ENCODE measurements at regions not wholly inside any gene's neighbourhood (a gene's known extent, or its start where the extent isn't known, plus 50 kb on each side); places are given as distances from the start of the nearest gene placed in this dataset.

DNA sequence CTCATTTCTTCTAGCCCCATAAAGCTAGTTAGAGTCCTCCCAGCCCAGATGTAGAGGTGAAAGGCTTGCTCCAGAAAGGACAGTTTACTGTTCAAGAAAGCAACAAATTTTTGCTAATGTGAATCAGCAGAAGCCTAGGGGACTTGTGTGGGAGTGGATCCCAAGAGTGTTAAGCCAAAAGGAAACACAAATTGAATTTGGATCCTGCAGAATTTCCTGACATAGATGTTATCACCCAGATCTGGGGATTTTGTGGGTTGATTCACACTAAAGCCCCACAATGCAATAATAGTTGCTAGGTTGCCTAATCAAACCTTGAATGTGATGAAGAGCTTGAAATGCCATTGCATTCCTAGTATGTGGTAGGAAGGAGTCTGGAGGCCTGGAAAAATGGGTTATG, 135.2 kb upstream of the HS3ST3A1 start:
- no peak for DNase-seq (ENCODE audit: low read depth)

DNA sequence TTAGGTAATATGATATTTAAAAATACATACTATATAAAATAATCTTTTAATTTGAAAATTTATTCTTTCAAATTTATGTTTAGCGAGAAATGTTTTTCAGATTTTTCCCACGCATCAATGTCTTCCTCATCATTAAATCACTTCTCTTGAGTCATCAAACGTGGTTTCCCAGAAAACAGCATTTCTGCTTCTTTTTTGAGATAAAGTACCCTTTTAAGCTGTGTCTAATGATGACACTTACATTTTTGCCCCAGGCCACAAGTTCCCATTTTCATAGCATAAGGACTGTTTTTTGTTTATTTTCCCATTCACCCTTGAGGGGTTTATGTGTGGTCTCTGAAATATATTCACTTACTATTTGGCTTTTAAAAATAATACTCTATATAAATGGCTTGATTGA, 139.0 kb upstream of the HS3ST3A1 start:
- no peak for DNase-seq (ENCODE audit: low read depth)

DNA sequence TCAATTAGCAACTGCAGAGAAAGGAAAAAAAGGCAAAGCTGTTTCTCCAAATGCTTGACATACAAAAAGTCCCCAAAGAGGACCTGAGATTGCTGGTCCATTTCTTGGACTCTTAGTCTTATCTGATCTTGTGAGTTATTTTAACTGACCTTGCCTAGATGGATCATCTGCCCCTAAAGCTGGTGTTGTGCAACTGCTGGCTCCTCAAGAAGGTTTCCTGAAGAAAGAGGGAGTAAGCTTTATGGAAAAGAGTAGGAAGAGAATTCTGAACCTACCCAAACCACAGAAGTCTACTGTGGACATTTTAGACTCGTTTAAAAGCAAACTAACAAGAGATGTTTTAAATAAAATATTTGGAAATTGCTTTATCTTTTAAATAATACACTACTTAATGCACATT, 140.0 kb upstream of the HS3ST3A1 start:
- no peak for DNase-seq (ENCODE audit: low read depth)

DNA sequence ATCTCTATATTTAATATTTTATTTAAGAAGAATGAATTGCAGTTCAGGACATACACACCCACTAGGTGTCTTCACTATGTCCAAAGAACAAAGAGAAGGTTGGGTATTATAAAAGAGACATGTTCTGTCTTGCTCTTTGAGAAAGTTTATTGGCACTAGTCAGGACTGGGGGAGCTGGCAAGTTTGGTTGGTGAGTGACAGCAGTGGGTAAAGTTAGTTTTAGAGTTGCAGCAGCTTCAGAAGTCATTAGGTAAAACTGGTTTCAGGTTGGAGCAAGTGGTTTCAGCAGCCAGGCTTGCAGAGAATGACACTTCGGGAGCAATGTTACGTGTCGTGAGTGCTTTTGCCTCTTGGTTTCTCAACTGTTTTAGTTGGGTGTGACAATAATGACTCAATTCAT, 142.2 kb upstream of the HS3ST3A1 start:
- no peak for DNase-seq (ENCODE audit: low read depth)

DNA sequence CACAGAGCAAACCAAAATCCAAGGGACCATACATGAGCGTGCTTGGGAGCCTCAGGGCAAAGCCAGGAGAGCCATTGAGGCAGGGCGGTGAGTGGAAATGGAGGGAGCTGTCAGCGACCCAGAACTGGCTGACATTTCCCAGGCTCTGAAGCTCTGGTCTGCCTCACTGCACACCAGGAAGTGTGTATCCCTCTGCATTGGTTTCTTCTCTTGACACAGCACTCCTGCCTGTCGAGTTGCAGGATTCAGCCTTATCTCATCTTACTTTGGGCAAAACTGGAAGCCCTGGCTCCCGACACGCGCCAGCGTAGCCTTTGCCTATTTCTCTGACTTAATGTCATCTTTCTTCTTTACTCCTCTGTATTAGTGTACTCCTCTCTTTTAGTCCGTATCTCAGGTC, 144.7 kb upstream of the HS3ST3A1 start:
- DNase-seq (ENCODE audit: low read depth) = no peak

DNA sequence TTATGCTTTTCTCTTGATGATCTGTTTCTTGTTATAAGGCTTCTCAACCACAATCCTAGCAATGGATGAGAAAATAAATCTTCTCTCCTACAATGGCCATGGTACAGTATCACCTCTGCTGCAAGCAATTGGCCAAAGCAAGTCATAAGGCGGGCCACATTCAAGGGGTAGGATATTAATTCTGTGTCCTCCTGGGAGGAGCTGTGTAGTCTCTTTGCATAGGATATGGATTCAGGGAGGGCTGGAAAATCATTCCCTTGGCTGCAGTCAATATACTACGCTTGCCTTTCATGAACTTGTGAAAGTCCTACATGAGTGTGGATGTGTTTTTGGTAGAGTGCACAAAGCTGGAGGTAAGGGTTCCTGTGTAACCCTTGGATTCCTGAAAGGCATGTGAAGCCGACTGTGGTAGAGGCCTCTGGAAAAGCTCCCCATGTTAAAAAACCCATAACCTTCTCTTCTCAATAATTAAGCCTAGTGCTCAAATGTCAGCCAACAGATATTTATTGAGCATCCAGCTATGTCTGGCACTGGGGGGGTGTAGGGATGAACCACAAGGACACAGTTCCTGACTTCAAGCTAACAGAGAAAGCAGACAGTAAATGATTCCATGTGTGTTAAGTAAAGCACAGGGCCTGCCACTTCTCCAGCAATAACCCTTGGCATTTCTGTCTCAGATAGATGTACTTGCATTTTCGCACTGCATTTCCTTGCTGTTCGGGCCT, 147.6 kb upstream of the HS3ST3A1 start:
- DNase-seq (ENCODE audit: low read depth) = no peak

DNA sequence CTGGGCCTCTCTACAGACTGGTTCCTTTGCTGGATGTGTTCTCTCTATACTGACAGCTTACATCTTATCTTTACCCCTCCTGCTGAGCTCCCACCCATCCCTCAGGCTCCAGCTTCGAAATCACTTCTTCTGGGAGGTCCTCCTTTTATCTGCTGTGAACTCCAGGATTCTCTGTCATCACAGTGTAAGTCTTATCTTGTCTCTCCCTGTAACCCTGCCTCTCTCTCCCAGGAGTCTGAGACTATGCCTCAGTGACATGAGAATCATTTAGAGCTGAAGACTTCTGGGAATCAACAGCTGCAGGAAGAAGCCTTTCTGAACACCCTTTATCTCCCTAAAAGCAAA, 148.1 kb upstream of the HS3ST3A1 start:
- peak; percentile 7 for DNase-seq (ENCODE audit: low read depth)

DNA sequence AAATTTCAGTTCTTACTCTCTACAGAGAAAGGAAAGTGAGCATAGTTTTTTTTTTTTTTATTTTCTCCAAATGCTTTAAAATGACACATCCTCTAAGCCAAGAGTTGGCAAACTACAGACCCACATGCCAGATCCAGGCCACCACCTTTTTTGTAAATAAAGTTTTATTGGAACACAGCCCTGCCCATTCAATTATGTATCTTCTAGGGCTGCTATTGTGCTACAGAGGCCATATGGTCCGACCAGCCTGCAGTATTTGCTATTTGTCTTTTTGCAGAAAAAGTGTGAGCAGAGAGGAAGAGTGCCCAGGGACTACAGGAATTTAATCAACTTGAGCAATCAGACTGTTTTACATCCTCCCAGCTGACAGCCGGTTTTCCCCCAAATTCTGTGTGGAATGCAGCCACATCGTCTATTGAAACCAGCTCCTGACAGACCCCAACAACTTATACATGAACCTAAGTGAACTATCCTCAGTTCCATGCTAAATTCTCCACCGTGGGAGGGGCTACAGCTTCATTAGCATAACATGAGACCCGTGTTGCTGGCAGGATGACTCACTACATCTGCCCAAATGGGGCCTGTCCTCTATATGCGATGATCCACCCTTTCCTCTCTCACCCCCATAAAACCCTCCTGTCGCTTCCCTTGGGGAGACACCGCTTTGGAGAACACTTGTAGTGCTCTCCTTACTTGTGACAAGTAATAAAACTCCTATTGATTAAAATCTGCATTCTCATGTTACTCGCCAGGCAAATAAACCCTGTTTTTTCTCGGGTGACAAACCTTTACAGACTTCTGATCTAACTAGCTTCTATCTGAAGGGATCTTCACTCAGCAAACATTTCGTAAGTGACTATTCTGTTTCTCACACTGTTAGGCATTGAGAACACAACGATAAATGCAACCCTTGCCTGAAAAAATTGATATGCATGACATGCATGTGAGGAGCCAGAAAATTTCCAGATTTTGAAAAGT, 149.4 kb upstream of the HS3ST3A1 start:
- no peak for DNase-seq (ENCODE audit: low read depth)

DNA sequence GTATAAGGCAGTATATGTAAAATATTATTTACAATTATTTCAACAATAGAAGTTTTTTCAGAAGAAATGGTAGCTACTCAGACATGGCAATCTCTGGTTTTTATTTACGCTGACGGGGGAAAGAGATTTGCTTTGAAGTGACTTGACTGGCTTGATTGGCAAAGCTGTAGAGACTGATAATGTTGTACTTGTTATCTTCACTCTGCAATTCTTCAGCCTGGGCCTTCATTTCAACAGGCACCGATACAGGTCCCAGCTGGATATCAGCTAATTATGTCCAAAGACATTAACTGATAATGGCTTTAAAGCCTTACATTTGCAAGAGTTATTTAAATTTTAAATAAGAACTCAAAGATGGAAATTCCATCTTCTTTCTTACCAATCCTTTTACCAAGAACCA, 151.4 kb upstream of the HS3ST3A1 start:
- no peak for DNase-seq (ENCODE audit: low read depth)

DNA sequence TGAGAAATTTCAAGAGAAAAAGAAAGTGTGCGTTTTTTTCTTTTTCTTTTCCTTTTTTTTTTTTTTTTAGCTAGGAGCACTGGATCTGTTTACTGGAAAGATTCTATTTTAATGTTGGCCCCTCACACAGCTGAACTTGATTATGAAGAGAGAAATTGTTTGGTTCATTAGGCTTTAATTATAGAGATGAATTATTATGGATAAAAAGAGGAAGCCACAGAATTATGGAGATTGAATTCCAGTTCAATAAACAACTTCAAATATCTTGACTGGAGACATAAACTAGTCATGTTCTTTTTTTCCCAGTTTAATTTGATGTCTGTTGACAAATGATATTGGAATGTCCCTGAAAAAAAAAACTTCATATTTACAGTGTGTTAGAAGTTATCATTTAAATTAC, 152.0 kb upstream of the HS3ST3A1 start:
- no peak for DNase-seq (ENCODE audit: low read depth)

DNA sequence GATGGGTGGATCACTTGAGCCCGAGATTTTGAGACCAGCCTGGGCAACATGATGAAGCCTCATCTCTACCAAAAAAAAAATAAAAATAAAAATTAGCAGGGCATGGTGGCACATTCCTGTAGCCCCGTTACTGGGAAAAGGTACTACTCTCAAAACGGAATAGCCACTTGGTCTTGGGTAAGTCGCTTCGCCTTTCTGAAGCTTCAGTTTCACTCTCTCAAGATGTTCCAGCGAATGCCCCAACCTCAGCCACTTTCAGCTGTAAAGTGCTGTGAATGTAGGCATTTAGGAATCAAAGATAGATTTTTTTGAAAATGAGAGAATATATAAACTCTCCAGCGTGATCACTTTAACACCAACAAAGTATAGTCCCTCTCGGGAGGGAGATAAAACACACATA, 154.1 kb upstream of the HS3ST3A1 start:
- no peak for DNase-seq (ENCODE audit: low read depth)

DNA sequence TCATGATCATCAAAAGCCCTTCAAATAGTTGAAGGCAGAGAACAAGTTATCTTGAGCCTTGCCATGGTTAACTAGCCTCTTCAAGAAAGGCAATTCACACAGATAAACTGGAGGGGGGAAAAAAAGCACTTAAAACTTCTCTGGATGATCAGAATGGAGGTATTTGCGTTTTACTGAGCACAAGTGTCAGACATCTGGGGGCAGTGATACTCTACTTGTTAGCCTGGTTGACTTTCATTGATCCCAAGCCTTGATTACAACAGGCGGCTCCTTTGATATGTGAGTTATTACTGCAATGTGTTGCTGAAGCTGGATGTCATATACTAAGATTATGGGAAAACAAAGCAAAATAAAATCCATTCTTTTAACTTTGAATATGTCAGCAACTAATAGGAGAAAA, 155.0 kb upstream of the HS3ST3A1 start:
- no peak for DNase-seq (ENCODE audit: low read depth)

DNA sequence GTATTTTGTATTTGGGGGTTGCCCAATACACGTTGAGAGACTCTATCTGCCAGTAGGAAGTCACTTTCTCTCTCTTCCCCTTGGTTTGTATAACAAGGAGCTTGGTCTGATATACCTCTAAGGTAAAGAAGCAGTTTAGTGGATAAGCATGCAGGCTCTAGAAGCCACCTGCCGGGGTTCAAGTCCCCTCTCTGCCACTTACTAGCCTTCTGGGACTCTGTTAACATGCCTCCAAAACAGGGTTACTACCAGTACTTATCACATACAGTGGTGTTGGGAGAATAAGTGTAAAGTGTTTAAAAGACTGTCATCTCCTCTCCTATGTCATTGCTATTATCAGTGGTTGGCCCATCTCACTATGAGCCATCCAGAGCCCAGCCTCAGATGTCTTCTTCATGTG, 156.1 kb upstream of the HS3ST3A1 start:
- no peak for DNase-seq (ENCODE audit: low read depth)

DNA sequence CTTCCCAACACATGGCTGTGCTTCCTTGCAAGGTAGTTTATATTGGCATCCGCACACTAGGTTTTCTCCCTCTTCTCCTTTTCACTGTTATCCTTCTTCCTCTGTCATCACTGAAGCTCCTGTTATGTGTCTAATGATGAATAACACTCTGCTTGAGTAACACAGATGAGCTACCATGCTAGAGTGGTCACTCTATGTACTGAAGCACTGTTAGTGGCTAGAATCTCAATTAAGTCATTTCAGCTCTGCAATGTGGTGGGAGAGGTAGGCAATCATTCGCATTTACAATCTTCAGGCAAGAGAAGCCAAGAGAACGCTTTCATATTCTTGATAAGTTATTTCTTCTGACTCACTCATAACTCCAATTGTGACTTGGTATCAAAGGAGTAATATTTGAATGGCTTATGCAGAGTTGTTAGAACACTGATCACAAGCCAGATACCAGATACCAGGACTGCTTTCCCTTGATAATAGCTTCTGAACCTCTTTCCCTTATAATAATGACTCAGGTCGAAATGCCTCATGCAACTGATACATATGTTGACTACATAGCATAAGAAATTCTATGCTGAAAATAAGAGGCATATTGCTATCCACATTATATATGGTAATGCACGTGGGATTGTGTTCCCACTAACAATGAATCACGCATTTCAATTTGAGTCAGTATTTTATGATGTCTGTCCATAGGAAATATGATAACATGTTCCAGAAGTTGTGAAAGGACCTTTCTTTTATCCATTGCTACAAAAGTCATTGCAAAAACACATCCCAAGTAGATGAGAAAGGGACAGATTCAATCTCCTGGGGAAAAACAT, 158.0 kb upstream of the HS3ST3A1 start:
- DNase-seq (ENCODE audit: low read depth) = no peak

DNA sequence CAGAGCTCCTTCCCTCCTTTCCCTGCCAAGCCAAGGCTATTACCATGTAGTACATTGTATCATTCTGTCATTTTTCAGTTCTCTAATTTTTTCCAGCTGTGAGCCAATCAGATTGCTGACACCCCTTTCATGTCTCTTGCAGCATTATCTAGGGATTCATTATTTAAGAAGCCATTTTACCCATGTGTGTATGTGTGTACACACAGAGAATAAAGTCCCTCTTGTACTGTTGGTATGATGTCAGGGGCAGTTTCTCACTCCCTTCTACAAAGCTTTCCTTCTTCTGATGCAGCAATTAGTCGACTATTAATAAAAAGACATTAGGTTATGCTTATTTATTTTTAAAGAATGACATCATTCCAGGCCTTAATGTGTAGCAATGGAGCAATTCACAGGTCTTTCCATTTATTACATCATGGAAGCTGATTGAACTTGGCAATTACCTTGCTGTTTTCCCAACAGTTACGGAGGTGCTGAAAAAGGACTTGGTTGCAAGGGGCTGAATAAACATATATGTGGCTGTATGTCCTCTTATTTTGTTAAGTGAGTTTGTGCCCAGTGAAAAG, 159.4 kb upstream of the HS3ST3A1 start:
- no peak for DNase-seq (ENCODE audit: low read depth)

DNA sequence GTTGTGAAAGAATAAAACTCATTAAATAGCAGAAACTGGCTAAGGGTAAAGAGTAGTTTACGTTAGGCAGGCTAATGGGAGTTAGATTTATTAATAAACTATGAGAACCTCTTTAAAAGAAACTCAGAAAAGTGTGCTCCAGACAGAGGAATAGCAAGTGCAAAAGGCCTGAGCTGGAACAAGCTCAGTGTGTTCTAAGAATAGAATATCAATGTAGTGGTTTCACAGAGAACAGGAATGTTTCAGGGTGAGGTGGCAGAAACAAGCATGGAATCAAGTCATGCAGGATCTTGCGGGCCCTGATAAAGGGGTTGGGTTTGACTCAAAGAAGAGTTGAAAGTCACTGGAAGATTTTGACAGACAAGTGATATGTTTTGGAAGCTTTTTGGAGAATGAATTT, 164.0 kb upstream of the HS3ST3A1 start:
- peak; percentile 41 for DNase-seq (ENCODE audit: low read depth)

DNA sequence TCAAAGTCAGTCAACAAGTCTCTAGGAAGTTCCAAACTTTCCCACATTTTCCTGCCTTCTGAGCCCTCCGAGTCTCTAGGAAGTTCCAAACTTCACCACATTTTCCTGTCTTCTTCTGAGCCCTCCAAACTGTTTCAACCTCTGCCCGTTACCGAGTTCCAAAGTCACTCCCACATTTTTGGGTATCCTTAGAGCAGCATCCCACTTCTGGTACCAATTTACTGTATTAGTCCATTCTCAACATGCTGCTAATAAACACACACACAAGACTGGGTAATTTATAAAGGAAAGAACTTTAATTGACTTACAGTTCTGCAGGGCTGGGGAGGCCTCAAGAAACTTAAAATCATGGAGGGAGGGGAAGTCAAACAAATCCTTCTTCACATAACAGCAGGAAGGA, 169.0 kb upstream of the HS3ST3A1 start:
- no peak for DNase-seq (ENCODE audit: low read depth)

DNA sequence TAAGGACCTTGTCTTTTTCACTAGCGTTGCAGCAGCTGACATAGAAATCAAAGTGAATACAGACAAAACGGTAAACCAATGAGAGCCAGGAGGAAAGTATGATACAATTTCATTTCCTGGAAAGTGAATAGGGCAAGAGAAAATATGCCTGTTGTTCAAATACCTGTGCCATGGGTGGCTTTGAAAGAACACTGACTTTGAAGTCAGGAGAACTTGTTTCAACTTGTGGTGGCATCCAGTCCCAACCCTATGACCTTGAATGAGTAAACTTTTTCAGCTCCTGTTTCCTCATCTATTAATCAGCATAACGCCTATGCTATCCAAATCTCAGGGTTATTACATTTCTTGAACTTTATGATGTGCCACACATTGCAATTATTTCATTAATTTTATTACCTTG, 173.7 kb upstream of the HS3ST3A1 start:
- no peak for DNase-seq (ENCODE audit: low read depth)

DNA sequence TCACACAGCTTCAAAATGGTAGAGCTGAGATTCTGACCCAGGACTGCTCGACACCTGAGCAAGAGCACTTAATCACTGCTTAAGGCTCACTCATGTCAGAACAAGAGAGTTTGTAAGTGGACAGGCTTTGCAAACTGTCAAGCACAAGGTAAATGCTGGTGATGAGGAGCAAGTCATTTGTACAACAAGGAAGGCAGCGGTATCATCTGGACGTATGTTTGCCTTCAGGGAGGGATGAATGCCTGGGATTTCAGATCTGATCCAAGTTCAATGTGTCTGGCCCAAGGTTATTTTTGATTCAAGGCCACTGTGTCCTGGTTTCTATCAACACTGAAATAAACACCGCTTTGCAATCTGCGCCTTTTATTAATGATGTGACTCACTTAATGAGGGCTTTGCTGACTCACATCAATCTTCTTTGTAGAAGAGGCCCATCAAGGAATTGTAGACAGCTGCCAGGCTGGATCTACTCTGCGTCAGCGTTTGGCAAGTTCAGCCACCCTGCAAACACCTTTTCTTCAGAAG, 174.4 kb upstream of the HS3ST3A1 start:
- peak; percentile 50 for DNase-seq (ENCODE audit: low read depth)

DNA sequence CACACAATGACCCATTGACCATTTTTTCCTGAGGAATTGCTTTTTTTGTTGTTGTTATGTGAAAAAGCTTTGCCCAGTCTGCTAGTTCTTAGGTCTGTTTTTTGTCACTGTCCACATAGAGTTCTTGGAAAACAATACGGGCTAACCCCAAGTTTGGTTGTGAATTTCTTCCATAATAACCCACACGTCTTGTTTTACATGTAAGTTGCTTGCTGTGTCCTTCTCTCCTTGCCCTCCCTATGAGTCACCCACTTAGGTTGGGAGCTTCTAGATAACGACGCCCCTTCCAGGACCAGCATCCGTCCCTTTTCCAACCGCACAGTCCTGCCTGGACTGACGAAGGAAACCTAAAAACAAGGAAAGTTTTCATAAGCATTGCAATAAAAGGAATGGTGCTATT, 175.3 kb upstream of the HS3ST3A1 start:
- no peak for DNase-seq (ENCODE audit: low read depth)

DNA sequence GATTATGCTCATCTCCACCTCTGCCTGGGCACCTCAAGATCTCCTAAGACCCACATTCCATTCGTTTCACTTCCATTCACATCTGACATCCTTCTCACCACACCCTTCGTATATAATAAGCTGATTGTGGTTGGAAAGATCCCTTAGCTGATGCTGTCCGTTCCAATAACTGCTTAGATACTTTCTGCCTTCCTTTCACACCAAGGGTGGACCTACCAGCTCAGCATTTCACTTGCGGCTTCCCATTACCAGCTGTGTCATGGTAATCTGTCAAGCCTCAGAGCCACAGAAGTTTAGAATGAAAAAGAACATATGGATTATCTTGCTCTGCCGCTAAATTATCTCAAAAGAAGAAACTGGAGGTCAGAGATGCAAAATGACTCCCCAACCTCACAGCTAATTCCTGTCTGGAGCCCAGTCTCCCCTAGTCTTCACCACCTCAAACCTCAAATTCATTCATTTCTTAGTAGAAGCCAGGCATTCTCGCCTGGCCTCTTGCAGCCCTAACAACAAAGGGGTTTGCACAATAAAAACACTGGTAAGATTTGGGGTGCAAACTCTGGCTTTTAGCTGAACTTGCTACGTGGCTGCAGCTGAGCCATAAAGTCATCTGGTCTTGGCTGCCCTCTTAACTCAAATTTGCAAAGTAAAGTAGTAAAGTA, 182.8 kb upstream of the HS3ST3A1 start:
- peak; percentile 24 for DNase-seq (ENCODE audit: low read depth)
